ENCODE measurements at regions not wholly inside any gene's neighbourhood (a gene's known extent, or its start where the extent isn't known, plus 50 kb on each side); places are given as distances from the start of the nearest gene placed in this dataset.

DNA sequence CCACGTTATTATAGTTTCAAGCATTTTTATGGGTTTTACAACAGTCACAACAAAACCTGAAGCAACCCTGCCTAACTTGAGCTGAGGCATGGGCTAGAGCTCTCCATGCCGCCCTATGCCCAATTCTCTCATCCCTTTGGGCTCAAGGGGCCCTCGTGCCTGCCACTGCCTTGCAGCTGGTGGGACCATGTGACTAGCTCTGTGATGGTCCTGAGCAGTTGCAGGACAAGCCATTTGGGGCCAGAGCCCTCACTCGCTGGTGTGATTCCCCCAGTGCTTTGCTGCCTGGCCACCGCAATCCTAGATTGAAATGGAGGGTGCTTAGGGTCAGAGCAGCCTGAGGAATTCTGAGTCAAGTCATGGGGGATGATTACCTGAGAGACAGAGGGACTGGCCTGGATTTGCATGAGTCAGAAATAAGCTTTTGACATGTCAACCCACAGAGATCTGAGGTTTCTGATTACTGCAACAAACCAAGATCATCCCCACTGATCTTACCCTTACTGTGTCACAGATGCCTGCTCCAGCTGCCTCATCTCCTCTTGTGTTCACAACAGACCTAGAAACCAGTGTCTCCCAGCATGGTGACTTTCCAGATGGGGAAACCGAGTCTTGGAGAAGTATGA is 323.7 kb downstream of the BRD1 start:
- TF ChIP-seq POLR2A (IDR thresholded peaks at IDR 0.05) = no peak
- no peak for TF ChIP-seq POLR2AphosphoS5 (IDR thresholded peaks at IDR 0.05)
- TF ChIP-seq, protein P1, sequence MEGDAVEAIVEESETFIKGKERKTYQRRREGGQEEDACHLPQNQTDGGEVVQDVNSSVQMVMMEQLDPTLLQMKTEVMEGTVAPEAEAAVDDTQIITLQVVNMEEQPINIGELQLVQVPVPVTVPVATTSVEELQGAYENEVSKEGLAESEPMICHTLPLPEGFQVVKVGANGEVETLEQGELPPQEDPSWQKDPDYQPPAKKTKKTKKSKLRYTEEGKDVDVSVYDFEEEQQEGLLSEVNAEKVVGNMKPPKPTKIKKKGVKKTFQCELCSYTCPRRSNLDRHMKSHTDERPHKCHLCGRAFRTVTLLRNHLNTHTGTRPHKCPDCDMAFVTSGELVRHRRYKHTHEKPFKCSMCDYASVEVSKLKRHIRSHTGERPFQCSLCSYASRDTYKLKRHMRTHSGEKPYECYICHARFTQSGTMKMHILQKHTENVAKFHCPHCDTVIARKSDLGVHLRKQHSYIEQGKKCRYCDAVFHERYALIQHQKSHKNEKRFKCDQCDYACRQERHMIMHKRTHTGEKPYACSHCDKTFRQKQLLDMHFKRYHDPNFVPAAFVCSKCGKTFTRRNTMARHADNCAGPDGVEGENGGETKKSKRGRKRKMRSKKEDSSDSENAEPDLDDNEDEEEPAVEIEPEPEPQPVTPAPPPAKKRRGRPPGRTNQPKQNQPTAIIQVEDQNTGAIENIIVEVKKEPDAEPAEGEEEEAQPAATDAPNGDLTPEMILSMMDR (IDR thresholded peaks at IDR 0.05 in 8 of 11, conservative IDR thresholded peaks at IDR 0.05 in 3 of 11) = no peak

All from spleen (tissue), 7 donors.